AG04449 (cell line): ENCODE measurements at regions not wholly inside any gene's neighbourhood (a gene's known extent, or its start where the extent isn't known, plus 50 kb on each side); places are given as distances from the start of the nearest gene placed in this dataset.

Experiments used
- CTCF ChIA-PET: fragments of 350-600 bp; formaldehyde crosslinking; extraction: SDS; loops from one replicate; lab custom pipeline; 2021; ENCODE audit warnings: antibody characterized with exemption; lab: Yijun Ruan, JAX
- POLR2A ChIA-PET: fragments of 400-600, 350-600 bp; formaldehyde crosslinking; extraction: SDS; loops from one replicate; lab custom pipeline; 2020; ENCODE audit warnings: antibody characterized with exemption, inconsistent platforms; lab: Yijun Ruan, JAX
- DNase-seq: peaks from one replicate; pipeline ENCODE4 v3.0.0-alpha.2; 2010; ENCODE audit warnings: low read depth, low spot score
- H3K4me3 ChIP-seq: 2 replicates; pipeline ENCODE4 v1.5.1; 2011; ENCODE audit warnings: low read depth, mild to moderate bottlenecking, control low read depth, low read length
- CTCF ChIP-seq: IDR thresholded peaks from one replicate; pipeline ENCODE4 v1.5.1; 2011; ENCODE audit warnings: mild to moderate bottlenecking, moderate library complexity, low read length, control low read depth, inconsistent platforms; ENCODE audit not compliant: insufficient read depth; ENCODE audit errors: missing control alignments

DNA sequence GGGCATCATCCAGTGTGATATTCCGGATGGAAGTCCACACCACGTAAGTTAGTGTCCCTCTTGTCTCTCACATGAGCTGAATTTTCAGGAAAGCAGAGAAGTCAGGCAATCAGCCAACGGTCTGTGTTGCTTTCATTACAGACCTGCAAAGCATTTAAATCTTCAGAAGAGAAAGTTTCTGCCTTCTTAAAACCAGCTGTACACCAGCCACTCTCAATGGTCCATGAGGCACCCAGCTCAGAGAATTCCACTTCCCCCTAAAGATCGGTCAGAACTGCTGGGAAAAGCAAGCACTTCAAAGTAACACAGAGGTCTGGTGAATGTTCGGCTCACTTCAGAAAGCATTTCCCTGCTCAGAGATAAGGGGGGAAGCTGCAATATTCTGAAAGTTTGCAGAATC lies 903.7 kb downstream of the EPHA3 start:
- no peak overlapping the region for H3K4me3 ChIP-seq
- DNase-seq, result no peak
- no peak for TF ChIP-seq CTCF
- CTCF ChIA-PET, result no interaction called here
- POLR2A ChIA-PET, result no interaction called here

DNA sequence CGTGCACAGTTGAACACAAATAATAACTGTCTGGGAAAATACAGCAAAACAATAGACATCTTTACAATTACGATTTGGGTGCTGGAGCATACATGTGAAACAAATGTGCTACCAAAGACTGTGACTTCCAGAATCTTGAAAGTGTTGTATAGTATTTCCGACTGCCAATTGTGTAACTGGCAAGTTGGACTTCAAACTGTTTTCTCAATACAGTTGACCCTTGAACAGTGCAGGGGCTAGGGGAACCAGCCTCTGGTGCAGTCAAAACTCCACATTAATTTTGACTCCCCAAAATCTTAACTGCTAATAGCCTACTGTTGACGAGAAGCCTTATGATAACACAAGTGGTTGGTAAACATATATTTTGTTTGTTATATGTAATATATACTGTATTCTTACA lies 904.2 kb downstream of the EPHA3 start:
- H3K4me3 ChIP-seq, result no peak overlapping the region
- no peak for TF ChIP-seq CTCF
- CTCF ChIA-PET, result no interaction called here
- DNase-seq, result no peak
- POLR2A ChIA-PET, result no interaction called here

DNA sequence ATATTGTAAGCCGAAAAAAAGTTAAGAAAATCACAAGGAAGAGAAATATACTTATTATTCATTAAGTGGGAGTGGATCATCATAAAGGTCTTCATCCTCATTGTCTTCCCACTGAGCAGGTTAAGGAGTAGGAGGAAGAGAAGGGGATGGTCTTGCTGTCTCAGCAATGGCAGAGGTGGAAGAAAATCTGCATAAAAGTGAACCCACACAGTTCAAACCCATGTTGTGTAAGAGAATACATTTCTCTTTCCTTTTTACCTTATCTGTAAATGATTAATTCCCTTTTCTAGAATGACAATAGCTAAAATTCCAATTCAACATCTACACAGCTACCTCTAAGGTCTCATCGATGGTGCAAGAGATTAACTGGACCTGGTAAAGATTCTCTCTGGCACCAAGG lies 904.6 kb downstream of the EPHA3 start:
- no peak overlapping the region for H3K4me3 ChIP-seq
- no peak for TF ChIP-seq CTCF
- ChIA-PET POLR2A (no interaction called here), CTCF (no interaction called here)
- DNase-seq, result no peak

DNA sequence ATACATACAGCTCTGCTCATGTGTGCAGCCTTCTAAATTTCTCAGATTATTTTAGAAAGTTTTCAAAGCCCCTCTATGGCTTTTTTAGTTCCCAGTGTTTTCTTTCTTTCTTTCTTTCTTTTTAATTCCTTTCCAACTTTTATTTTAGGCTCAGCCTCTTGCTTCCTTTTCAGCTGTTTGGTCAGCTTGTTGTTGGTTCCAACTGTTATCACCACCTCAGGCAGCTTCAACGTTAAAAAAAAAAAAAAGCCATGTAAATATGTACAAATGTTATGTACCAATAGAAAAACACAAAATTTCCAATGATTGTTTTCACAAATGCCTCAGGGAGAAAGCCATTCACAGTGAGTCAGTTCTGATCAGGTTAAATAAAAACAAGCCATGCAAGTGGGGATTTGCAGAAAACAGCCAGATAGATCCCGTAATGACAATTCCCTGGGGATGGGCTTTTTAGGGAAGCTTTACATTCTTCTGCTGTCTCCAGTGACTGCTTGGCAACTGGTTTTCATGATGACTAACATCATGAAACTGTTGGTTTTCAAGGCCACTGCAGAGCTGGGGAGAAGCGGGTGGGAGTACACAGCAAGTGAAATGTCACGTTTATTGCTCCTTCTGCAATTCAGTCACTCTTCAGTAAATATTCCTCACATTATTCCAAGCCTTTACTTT lies 908.4 kb downstream of the EPHA3 start:
- peak; percentile 38 for DNase-seq
- no peak for TF ChIP-seq CTCF
- POLR2A ChIA-PET, result no interaction called here

DNA sequence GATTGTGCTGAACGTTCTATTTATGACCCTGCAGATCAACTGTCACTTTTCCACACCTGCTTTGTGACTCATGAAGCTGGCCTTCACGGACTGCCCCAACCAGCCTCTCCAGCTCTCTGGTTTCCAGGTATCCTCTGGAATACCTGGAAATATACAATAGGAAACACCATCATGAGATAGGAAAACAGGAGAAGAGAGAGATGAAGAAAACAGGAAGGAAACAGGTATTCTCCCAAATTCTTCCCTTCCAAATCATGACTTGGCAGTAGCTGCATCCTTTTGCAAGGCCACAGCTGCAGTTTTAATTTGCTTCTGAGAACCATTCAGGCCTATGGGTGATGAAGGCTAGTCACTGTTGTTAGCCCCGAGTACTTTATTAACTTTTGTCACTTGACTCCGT lies 909.1 kb downstream of the EPHA3 start:
- CTCF ChIA-PET, result no interaction called here
- DNase-seq, result no peak
- POLR2A ChIA-PET, result no interaction called here

More for the DNA sequence above, 908.4 kb downstream of the EPHA3 start:
- H3K4me3 ChIP-seq, result no peak overlapping the region
- CTCF ChIA-PET, result no interaction called here

DNA sequence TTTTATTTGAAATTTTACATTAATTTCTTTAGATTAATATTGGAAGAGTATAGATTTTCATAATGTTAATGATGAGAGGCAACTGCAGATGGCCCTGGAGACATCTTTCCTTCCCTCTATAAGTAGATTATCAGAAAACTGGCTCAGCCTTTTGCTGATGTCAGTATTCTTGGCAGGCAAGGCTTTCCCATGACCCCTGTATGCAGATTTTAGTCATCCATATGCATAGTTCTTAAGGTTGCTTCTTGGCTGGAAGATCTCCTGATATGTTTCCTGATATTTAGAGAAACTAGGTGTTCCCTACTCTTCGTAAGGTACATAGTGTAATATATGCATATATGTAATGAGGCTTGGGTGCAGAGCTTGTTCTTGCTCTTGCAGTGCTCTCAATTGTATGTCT lies 911.4 kb downstream of the EPHA3 start:
- CTCF ChIA-PET, result no interaction called here
- TF ChIP-seq CTCF, result no peak
- no peak for DNase-seq

More for the DNA sequence above, 909.1 kb downstream of the EPHA3 start:
- H3K4me3 ChIP-seq, result no peak overlapping the region
- no peak for TF ChIP-seq CTCF

More for the DNA sequence above, 911.4 kb downstream of the EPHA3 start:
- POLR2A ChIA-PET, result no interaction called here
- H3K4me3 ChIP-seq, result no peak overlapping the region
